ENCODE measurements at regions not wholly inside any gene's neighbourhood (a gene's known extent, or its start where the extent isn't known, plus 50 kb on each side); places are given as distances from the start of the nearest gene placed in this dataset.

DNA sequence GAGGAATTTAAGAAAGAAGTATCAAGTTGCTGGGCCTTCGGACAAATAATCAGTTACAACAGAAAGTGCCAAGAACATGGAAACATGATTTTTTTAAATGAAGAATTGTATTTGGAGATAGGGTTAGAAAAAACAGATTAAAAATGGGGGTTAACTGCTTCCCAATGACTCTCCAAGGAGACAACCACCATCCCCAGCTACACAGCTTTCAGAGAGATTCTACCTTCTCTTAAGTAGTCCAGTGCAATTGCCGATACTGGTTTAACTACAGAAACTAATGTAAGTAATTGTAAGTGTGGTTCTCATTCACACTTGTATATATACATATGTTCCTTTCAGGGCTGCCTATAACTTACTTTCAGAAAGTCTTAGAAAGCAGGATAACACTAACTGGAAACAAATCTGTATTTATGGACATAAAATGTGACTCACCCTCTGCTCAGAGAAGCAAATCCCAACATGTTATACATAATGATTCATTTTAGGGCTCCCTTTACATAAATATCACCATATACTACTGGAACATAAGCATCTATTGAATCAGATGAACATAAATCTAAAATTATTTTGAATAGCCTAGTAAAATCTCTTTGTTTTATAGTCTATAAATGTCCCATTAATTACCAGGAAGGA lies 248.9 kb upstream of the UGT8 start:
- Histone ChIP-seq H3K27me3 (ENCODE audit: insufficient read depth, low read depth, low read length) (no peaks in the 10 kb centered on the region), H3K9me3 (ENCODE audit: low read length) (no peaks in the 10 kb centered on the region), H3K9me2 (ENCODE audit: insufficient read depth, low read length) (no peaks in the 10 kb centered on the region), H2AFZ (ENCODE audit: low read depth, low read length) (no peak overlapping the region), H3K79me2 (replicated peaks; ENCODE audit: insufficient read depth, low read length) (no peaks in the 10 kb centered on the region), H3K9ac (ENCODE audit: low read length) (no peak overlapping the region), H4K20me1 (ENCODE audit: insufficient read depth) (no peaks in the 10 kb centered on the region), H3F3A (ENCODE audit: insufficient read depth, low read length, poor library complexity, severe bottlenecking) (no peaks in the 10 kb centered on the region), H3K27ac (ENCODE audit: low read length) (no peak overlapping the region), H3K36me3 (ENCODE audit: insufficient read depth, low read length) (no peaks in the 10 kb centered on the region), H3K4me2 (ENCODE audit: low read length) (no peak overlapping the region), H3K4me3 (ENCODE audit: low read length) (no peak overlapping the region)
- no peak for TF ChIP-seq SMC3 (conservative IDR thresholded peaks at IDR 0.05; ENCODE audit: poor library complexity)
- TF ChIP-seq, protein P1, sequence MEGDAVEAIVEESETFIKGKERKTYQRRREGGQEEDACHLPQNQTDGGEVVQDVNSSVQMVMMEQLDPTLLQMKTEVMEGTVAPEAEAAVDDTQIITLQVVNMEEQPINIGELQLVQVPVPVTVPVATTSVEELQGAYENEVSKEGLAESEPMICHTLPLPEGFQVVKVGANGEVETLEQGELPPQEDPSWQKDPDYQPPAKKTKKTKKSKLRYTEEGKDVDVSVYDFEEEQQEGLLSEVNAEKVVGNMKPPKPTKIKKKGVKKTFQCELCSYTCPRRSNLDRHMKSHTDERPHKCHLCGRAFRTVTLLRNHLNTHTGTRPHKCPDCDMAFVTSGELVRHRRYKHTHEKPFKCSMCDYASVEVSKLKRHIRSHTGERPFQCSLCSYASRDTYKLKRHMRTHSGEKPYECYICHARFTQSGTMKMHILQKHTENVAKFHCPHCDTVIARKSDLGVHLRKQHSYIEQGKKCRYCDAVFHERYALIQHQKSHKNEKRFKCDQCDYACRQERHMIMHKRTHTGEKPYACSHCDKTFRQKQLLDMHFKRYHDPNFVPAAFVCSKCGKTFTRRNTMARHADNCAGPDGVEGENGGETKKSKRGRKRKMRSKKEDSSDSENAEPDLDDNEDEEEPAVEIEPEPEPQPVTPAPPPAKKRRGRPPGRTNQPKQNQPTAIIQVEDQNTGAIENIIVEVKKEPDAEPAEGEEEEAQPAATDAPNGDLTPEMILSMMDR (IDR thresholded peaks at IDR 0.05; ENCODE audit: poor library complexity, severe bottlenecking): no peak
- no peak for TF ChIP-seq EP300 (conservative IDR thresholded peaks at IDR 0.05; ENCODE audit: poor library complexity, severe bottlenecking)
- no peak for TF ChIP-seq RAD21 (conservative IDR thresholded peaks at IDR 0.05)
- TF ChIP-seq TAF1 (IDR thresholded peaks at IDR 0.05; ENCODE audit: low read depth): no peak
- no peak for TF ChIP-seq REST (IDR thresholded peaks at IDR 0.05; ENCODE audit: borderline replicate concordance)
- no peak for TF ChIP-seq MXI1 (conservative IDR thresholded peaks at IDR 0.05; ENCODE audit: poor library complexity, severe bottlenecking)

DNA sequence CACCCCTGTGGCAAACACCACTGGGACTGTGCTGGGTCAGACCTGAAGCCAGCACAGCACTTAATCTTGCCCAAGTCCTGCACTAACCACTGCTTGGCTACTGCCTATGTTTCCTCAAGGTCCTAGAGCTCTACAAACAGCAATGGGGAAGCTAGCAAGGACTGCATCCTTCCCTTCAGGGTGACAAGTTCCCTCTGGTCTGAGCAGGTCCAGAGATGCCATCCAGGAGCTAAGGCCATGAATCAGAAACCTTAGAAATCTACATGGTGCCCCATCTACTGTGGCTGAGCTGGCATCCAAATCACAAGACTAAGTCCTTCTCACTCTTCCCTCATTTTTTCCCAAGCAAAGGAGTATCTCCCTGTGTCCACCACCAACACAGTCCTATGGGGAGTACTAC lies 239.7 kb upstream of the UGT8 start:
- Histone ChIP-seq H3K79me2 (replicated peaks; ENCODE audit: insufficient read depth, low read length) (no peaks in the 10 kb centered on the region), H3F3A (ENCODE audit: insufficient read depth, low read length, poor library complexity, severe bottlenecking) (no peaks in the 10 kb centered on the region), H4K20me1 (ENCODE audit: insufficient read depth) (no peaks in the 10 kb centered on the region)

More for the DNA sequence above, 239.7 kb upstream of the UGT8 start:
- Histone ChIP-seq H3K9ac (ENCODE audit: low read length) (no peak overlapping the region), H3K4me2 (ENCODE audit: low read length) (no peak overlapping the region), H3K27ac (ENCODE audit: low read length) (no peak overlapping the region), H3K9me2 (ENCODE audit: insufficient read depth, low read length) (no peaks in the 10 kb centered on the region), H3K4me3 (ENCODE audit: low read length) (no peak overlapping the region), H3K36me3 (ENCODE audit: insufficient read depth, low read length) (no peaks in the 10 kb centered on the region), H3K9me3 (ENCODE audit: low read length) (no peaks in the 10 kb centered on the region), H3K27me3 (ENCODE audit: insufficient read depth, low read depth, low read length) (no peaks in the 10 kb centered on the region), H2AFZ (ENCODE audit: low read depth, low read length) (no peak overlapping the region)
- TF ChIP-seq MXI1 (conservative IDR thresholded peaks at IDR 0.05; ENCODE audit: poor library complexity, severe bottlenecking) (no peak), RAD21 (conservative IDR thresholded peaks at IDR 0.05) (no peak), EZH2 (IDR thresholded peaks at IDR 0.05; ENCODE audit: borderline replicate concordance, insufficient read depth, low read length, poor library complexity, severe bottlenecking) (no peak), REST (IDR thresholded peaks at IDR 0.05; ENCODE audit: borderline replicate concordance) (no peak), POLR2AphosphoS5 (IDR thresholded peaks at IDR 0.05) (no peak), EP300 (conservative IDR thresholded peaks at IDR 0.05; ENCODE audit: poor library complexity, severe bottlenecking) (no peak)
- TF ChIP-seq, protein P1 (IDR thresholded peaks at IDR 0.05; ENCODE audit: poor library complexity, severe bottlenecking): no peak
